SK-MEL-5 (cell line): ENCODE measurements at regions not wholly inside any gene's neighbourhood (a gene's known extent, or its start where the extent isn't known, plus 50 kb on each side); places are given as distances from the start of the nearest gene placed in this dataset.

Experiments
- DNase-seq: peaks from one replicate; pipeline ENCODE4 v3.0.0-alpha.2; 2016; ENCODE audit warnings: low read depth, low spot score
- in situ Hi-C: cut with HindIII; loops from 2 replicates; pipeline ENCODE4 v1.10.0; 2016; ENCODE audit warnings: low sequenced_read_pairs, high pct_unique_total_duplicates, low pct_unique_long_range_greater_than_20kb

- in situ Hi-C loops: no loop called here
- DNase-seq: no peak
These were observed 59.0 kb upstream of the CD82 start for GRCh38 chr11:44506375-44507016.

DNA sequence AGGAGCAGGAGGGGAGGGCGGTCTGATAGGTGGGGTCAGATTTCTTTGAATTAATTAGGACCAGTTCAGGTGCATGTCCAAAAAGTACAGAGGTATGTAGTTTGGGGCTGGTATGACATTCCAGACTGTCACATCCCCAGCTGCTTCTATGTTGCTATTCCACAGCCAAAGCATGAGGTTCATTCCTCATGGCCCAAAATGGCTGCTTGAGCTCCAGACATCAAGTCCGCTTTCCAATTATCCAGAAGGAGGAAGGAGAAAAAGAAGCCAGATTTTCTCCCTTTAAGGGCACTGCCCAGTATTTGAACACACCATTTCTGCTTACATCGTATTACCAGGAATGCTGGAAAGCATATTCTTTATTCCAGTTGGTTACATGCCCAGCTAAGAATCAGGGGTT, 58.0 kb upstream of the CD82 start:
- in situ Hi-C loops: no loop called here
- no peak for DNase-seq

GRCh38 chr11:44507896-44508445, 57.5 kb upstream of the CD82 start:
- in situ Hi-C loops: no loop called here
- no peak for DNase-seq

GRCh38 chr11:44509296-44509695, 56.2 kb upstream of the CD82 start:
- no peak for DNase-seq
- in situ Hi-C loops: no loop called here

- DNase-seq: no peak
- in situ Hi-C loops: no loop called here
These were observed 55.1 kb upstream of the CD82 start for GRCh38 chr11:44510372-44510771.

GRCh38 chr11:44512818-44513217, 52.6 kb upstream of the CD82 start:
- DNase-seq: no peak
- in situ Hi-C loops: no loop called here

DNA sequence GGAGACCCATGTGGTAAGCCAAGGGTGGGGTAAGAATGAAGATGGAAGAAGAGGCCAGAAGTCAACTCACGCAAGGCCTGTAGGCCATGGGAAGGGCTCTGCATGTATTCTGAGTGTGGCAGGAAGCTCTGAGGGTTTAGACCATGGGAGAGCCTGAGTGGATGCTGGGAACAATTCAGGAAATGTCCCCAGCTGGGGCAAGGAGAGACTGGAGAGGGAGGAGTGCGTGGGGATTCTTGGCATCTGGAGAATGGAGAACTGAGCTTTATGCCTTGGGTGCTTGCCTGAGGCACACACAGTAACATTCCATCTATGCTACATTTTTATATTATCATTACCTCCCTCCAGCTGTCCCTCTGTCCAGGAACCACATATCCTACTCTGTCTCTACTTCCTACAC, 50.4 kb upstream of the CD82 start:
- in situ Hi-C loops: no loop called here
- DNase-seq: no peak
